Glutamatergic neuron (in vitro differentiated cells): ENCODE measurements at regions not wholly inside any gene's neighbourhood (a gene's known extent, or its start where the extent isn't known, plus 50 kb on each side); places are given as distances from the start of the nearest gene placed in this dataset.

ENCODE experiments used
- DNase-seq: peaks from one replicate; pipeline ENCODE4 v3.0.0; 2022
- H3K27ac Mint-ChIP-seq: one replicate; pipeline ENCODE4 v1.8.0; 2020; ENCODE audit warnings: mild to moderate bottlenecking, mixed read lengths, inconsistent platforms; ENCODE audit not compliant: unreplicated experiment
- H3K27me3 Mint-ChIP-seq: one replicate; pipeline ENCODE4 v1.8.0; 2020; ENCODE audit warnings: mild to moderate bottlenecking, moderate library complexity, mixed read lengths, inconsistent platforms; ENCODE audit not compliant: unreplicated experiment
- H3K36me3 Mint-ChIP-seq: one replicate; pipeline ENCODE4 v1.8.0; 2020; ENCODE audit warnings: mild to moderate bottlenecking, mixed read lengths, inconsistent platforms; ENCODE audit not compliant: unreplicated experiment
- H3K4me1 Mint-ChIP-seq: one replicate; pipeline ENCODE4 v1.8.0; 2020; ENCODE audit warnings: mild to moderate bottlenecking, low read depth, mixed read lengths, inconsistent platforms; ENCODE audit not compliant: unreplicated experiment
- H3K4me3 Mint-ChIP-seq: one replicate; pipeline ENCODE4 v1.8.0; 2020; ENCODE audit warnings: mild to moderate bottlenecking, mixed read lengths, inconsistent platforms; ENCODE audit not compliant: unreplicated experiment
- H3K9me3 Mint-ChIP-seq: one replicate; pipeline ENCODE4 v1.8.0; 2020; ENCODE audit warnings: mild to moderate bottlenecking, moderate library complexity, mixed read lengths, inconsistent platforms; ENCODE audit not compliant: unreplicated experiment
- TF ChIP-seq, protein P1 (sequence below): fragments of 200-600 bp; sonication (generic); IDR thresholded peaks from one replicate; pipeline ENCODE4 v1.5.0; 2021; ENCODE audit not compliant: partially characterized antibody, unreplicated experiment

DNA sequence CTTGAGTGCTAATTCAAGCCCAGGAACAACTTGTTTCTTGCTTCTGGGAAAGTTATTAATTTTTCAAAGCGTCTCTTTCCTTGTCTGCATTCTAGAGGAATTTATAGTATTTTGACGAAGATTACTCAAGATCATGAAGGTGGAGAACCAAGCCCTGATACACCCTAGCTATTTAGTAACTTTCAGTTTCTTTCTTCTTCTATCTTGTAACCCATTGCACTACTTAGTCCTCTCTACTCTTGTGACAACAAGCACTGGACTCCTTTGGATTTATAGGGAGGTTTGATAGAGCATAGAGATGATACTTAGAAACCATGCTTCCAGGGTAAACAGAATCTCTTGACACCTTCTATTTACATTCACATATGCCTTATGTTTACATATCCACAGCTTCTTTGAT, 203.3 kb upstream of the GRM7 start:
- peaks cover 5% of the 10 kb centered on the region for H3K9me3 Mint-ChIP-seq
- no peaks in the 10 kb centered on the region for H3K4me1 Mint-ChIP-seq
- no peak for DNase-seq
- TF ChIP-seq, protein P1, sequence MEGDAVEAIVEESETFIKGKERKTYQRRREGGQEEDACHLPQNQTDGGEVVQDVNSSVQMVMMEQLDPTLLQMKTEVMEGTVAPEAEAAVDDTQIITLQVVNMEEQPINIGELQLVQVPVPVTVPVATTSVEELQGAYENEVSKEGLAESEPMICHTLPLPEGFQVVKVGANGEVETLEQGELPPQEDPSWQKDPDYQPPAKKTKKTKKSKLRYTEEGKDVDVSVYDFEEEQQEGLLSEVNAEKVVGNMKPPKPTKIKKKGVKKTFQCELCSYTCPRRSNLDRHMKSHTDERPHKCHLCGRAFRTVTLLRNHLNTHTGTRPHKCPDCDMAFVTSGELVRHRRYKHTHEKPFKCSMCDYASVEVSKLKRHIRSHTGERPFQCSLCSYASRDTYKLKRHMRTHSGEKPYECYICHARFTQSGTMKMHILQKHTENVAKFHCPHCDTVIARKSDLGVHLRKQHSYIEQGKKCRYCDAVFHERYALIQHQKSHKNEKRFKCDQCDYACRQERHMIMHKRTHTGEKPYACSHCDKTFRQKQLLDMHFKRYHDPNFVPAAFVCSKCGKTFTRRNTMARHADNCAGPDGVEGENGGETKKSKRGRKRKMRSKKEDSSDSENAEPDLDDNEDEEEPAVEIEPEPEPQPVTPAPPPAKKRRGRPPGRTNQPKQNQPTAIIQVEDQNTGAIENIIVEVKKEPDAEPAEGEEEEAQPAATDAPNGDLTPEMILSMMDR, result no peak
- no peak overlapping the region for H3K4me3 Mint-ChIP-seq
- no peak overlapping the region for H3K27ac Mint-ChIP-seq
- H3K36me3 Mint-ChIP-seq, result peaks cover 23% of the 10 kb centered on the region
- peaks cover 2% of the 10 kb centered on the region for H3K27me3 Mint-ChIP-seq

DNA sequence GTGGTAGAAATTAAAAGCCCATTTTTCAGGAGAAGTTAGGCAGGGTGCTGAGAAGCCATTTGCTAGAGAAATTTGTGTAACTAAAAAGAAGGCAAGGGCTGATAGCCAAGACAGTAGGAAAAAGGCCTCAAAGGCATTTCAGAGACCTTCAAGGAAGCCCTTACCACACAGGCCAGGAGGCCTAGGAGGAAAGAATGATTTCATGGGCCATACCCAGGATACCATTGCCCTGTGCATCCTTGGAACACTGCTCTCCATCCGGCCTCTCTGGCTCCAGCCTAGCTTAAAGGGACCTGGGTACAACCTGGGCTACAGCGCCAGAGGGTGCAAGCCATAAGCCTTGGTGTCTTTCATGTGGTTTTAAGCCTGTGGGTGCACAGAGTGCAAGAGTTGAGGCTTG, 193.6 kb upstream of the GRM7 start:
- Mint-ChIP-seq H3K9me3 (peaks cover 3% of the 10 kb centered on the region), H3K4me1 (no peaks in the 10 kb centered on the region), H3K4me3 (no peak overlapping the region), H3K36me3 (peaks cover 28% of the 10 kb centered on the region), H3K27ac (no peak overlapping the region), H3K27me3 (peaks cover 2% of the 10 kb centered on the region)
- TF ChIP-seq, protein P1, result no peak
- DNase-seq, result no peak

DNA sequence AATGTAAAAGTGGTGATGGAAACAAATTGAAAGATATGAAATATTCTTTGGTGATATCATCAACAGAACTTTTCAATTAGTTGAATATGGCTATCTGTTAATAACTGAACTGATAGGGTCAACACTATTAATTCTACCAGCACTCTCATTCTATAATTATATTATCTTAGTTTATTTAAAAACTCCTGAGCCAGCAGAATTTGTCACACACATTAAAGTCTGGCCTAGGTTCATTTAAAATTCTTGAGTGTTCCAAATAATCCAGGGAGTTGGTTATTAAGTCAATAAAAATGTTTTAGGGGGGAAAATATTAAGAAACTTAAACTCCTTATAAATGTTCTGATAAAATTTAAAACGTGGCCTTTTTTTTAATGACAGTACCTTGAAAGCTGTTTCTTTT, 189.6 kb upstream of the GRM7 start:
- Mint-ChIP-seq H3K36me3 (peaks cover 19% of the 10 kb centered on the region), H3K4me3 (no peak overlapping the region), H3K9me3 (no peaks in the 10 kb centered on the region), H3K27ac (no peak overlapping the region), H3K27me3 (no peaks in the 10 kb centered on the region), H3K4me1 (no peaks in the 10 kb centered on the region)
- no peak for DNase-seq
- TF ChIP-seq, protein P1, result no peak

DNA sequence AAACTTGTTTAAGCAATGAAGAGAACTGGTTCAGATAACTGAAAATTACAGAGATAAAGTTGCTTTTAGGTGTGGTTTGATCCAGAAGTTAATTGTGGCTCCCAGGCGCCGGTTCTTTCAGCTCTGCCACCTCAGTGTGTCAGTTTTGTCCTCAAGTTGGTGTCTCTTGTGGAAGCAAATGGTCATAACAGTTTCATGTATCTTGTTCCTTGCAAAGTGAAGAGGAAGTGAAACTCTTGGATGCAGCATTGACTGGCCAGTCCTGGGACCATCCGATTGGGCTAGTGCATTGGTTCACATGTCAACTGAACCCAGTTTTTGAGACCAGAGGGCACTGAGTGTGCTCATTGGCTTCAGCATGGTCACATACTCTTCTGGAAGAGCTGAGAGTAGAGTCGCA, 181.4 kb upstream of the GRM7 start:
- Mint-ChIP-seq H3K27me3 (no peaks in the 10 kb centered on the region), H3K27ac (no peak overlapping the region), H3K36me3 (no peaks in the 10 kb centered on the region), H3K9me3 (no peaks in the 10 kb centered on the region), H3K4me1 (no peaks in the 10 kb centered on the region), H3K4me3 (no peak overlapping the region)
- TF ChIP-seq, protein P1, result no peak
- DNase-seq, result no peak

DNA sequence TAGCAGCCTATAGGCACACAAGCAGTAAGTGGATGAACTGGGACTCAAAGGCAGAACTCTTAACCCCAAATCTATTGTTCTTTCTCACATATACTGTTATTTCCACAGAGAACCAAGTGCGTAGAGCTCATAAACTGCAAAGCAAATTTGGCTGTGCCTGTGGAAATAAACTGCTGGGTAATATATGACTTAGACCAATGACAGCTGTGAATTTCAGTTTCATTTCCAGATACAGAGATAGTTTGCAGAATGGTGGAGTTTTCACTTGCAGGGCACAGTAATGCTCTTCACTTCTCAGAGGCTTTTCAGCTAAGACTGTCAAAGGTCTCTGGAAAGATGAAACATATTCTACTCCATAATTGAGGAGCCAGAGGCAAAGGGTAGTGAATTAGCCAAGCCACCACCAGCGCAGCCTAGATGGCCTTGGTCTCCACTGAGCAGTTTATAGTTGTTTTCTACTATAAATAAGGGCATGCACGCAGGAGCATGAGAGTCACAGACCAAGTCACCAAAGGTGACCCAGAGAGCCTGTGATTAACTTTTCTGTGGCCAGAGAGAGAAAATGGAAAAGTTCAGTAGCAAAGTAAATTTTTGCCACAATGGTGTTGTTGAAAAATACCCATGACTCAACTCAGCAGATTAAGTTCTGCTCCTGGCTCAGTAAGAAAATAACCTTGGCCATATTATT, 180.7 kb upstream of the GRM7 start:
- H3K27ac Mint-ChIP-seq, result no peak overlapping the region
- H3K4me1 Mint-ChIP-seq, result no peaks in the 10 kb centered on the region
- TF ChIP-seq, protein P1, result no peak
- no peaks in the 10 kb centered on the region for H3K9me3 Mint-ChIP-seq
- H3K36me3 Mint-ChIP-seq, result no peaks in the 10 kb centered on the region
- H3K27me3 Mint-ChIP-seq, result no peaks in the 10 kb centered on the region
- no peak for DNase-seq
- no peak overlapping the region for H3K4me3 Mint-ChIP-seq
